ENCODE measurements at regions not wholly inside any gene's neighbourhood (a gene's known extent, or its start where the extent isn't known, plus 50 kb on each side); places are given as distances from the start of the nearest gene placed in this dataset.

GRCh38 chr20:48208176-48208575 lies 422.9 kb upstream of the SULF2 start:
- Histone ChIP-seq H3K4me1 (ENCODE audit: insufficient read depth, low read length) (peaks cover 7% of the 10 kb centered on the region), H3K79me2 (ENCODE audit: insufficient read depth, low read length) (no peaks in the 10 kb centered on the region), H2AFZ (ENCODE audit: low read length) (no peak overlapping the region), H3K4me2 (ENCODE audit: low read depth, low read length) (no peak overlapping the region), H4K20me1 (ENCODE audit: insufficient read depth, low read length) (no peaks in the 10 kb centered on the region), H3K27ac (ENCODE audit: extremely low read length, insufficient read depth, low read length) (no peak overlapping the region), H3K4me3 (replicated peaks in 1 of 3; ENCODE audit: insufficient read depth in 1 of 3, low read depth in 2 of 3, low read length in 3 of 3) (no peak overlapping the region), H3K9me3 (ENCODE audit: low read length) (no peaks in the 10 kb centered on the region), H3K36me3 (replicated peaks in 1 of 2; ENCODE audit: control insufficient read depth in 1 of 2, insufficient read depth in 2 of 2, low read length in 2 of 2) (no peaks in the 10 kb centered on the region), H3K9ac (ENCODE audit: insufficient read depth, low read depth, low read length) (no peak overlapping the region), H3K27me3 (ENCODE audit: control insufficient read depth in 1 of 2, insufficient read depth in 2 of 2, low read length in 2 of 2) (peaks cover 6 to 42% of the 10 kb centered on the region in 2 experiments; a peak in 4 of 5 replicates)
- WGBS (ENCODE audit: low lambda C conversion rate): 49% methylated on average over 10 of the region's 10 CpGs
- no peak for TF ChIP-seq AKNA (CRISPR knock-in tag; IDR thresholded peaks at IDR 0.05; ENCODE audit: borderline replicate concordance)
- TF ChIP-seq ZSCAN5A (CRISPR knock-in tag; IDR thresholded peaks at IDR 0.05; ENCODE audit: borderline replicate concordance): no peak
- TF ChIP-seq ZNF766 (CRISPR knock-in tag; IDR thresholded peaks at IDR 0.05; ENCODE audit: borderline replicate concordance): no peak
- no peak for TF ChIP-seq ZBTB7B (CRISPR knock-in tag; IDR thresholded peaks at IDR 0.05)
- TF ChIP-seq CENPBD1 (CRISPR knock-in tag; IDR thresholded peaks at IDR 0.05; ENCODE audit: borderline replicate concordance, low read depth): no peak
- no peak for TF ChIP-seq STAT5B (CRISPR knock-in tag; IDR thresholded peaks at IDR 0.05)
- TF ChIP-seq ZBTB39 (CRISPR knock-in tag; IDR thresholded peaks at IDR 0.05): no peak
- TF ChIP-seq ZBTB43 (CRISPR knock-in tag; conservative IDR thresholded peaks at IDR 0.05): no peak
- no peak for TF ChIP-seq POLR2AphosphoS5 (IDR thresholded peaks at IDR 0.05; ENCODE audit: low read depth, low read length)
- TF ChIP-seq SRF (IDR thresholded peaks at IDR 0.05; ENCODE audit: low read depth, low read length): no peak
- no peak for TF ChIP-seq FOXK1 (CRISPR knock-in tag; IDR thresholded peaks at IDR 0.05; ENCODE audit: borderline replicate concordance, low read depth)
- TF ChIP-seq ZBTB44 (CRISPR knock-in tag; IDR thresholded peaks at IDR 0.05): no peak
- ChIA-PET POLR2A (no interaction called here), CTCF (ENCODE audit: low intra/inter-chr PET ratio, low total read pairs) (no interaction called here)
- intact Hi-C loops (cut with micrococcal nuclease; ENCODE audit: unreplicated experiment): no loop called here
- ATAC-seq: no peak
- no peak for FAIRE-seq
- DNase-seq (ENCODE audit: low spot score): no peak
- no TSS peak for BruUV-seq (replicated peaks)
- in situ Hi-C loops (cut with HindIII; ENCODE audit: extremely low pct_ligation_motif_present, low pct_unique_long_range_greater_than_20kb): no loop called here
